ENCODE measurements at regions not wholly inside any gene's neighbourhood (a gene's known extent, or its start where the extent isn't known, plus 50 kb on each side); places are given as distances from the start of the nearest gene placed in this dataset.

DNA sequence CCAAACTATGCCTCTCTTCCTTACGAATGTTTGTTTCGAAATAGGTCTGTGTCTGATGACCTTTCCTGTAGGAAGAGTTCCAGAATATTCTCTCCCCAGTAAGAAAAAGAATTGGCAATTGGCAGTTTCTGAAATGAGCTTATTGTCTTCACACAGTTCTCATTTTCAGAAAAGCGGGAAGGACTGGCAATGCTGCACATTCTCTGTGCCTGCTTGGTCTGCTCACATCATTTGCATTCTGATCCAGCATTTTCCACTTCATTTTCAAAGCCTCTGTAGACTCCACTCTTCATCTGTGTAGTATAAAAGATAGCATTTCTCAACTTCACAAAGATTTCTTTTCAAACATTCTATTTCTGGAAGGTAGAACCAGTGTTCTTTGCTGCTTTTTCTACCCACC is 120.6 kb upstream of the CCDC112 start:
- no peak overlapping the region for H3K27ac Mint-ChIP-seq
- no peak overlapping the region for H3K4me3 Mint-ChIP-seq
- TF ChIP-seq, protein P1, sequence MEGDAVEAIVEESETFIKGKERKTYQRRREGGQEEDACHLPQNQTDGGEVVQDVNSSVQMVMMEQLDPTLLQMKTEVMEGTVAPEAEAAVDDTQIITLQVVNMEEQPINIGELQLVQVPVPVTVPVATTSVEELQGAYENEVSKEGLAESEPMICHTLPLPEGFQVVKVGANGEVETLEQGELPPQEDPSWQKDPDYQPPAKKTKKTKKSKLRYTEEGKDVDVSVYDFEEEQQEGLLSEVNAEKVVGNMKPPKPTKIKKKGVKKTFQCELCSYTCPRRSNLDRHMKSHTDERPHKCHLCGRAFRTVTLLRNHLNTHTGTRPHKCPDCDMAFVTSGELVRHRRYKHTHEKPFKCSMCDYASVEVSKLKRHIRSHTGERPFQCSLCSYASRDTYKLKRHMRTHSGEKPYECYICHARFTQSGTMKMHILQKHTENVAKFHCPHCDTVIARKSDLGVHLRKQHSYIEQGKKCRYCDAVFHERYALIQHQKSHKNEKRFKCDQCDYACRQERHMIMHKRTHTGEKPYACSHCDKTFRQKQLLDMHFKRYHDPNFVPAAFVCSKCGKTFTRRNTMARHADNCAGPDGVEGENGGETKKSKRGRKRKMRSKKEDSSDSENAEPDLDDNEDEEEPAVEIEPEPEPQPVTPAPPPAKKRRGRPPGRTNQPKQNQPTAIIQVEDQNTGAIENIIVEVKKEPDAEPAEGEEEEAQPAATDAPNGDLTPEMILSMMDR (conservative IDR thresholded peaks at IDR 0.05) = no peak
- no peak for DNase-seq (ENCODE audit: extremely low spot score, unreplicated experiment)
- no peaks in the 10 kb centered on the region for H3K9me3 Mint-ChIP-seq
- H3K4me1 Mint-ChIP-seq (ENCODE audit: unreplicated experiment) = peaks cover 16% of the 10 kb centered on the region
- no peaks in the 10 kb centered on the region for H3K27me3 Mint-ChIP-seq
- H3K36me3 Mint-ChIP-seq = no peaks in the 10 kb centered on the region

DNA sequence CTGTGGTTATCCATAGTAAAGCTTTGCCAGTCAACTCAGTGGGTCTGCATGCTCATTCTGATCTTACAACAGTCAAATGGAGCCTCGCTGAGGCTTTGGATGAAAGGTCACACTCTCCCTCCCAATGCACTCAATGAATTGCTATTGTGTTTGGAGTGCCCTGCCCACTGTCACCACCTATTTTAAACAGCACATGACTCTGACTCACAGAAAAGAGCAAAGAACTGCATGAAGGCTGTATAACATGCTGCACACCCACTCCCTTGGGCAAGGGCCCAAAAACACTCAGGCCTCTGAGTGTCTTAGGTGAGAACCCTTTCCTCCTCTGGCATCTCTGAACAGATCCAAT is 118.7 kb upstream of the CCDC112 start:
- Mint-ChIP-seq H3K36me3 (no peaks in the 10 kb centered on the region), H3K27ac (peak overlapping the region; percentile 29), H3K4me3 (no peak overlapping the region), H3K27me3 (no peaks in the 10 kb centered on the region), H3K9me3 (no peaks in the 10 kb centered on the region), H3K4me1 (ENCODE audit: unreplicated experiment) (peaks cover 16% of the 10 kb centered on the region)
- TF ChIP-seq, protein P1 (conservative IDR thresholded peaks at IDR 0.05) = no peak
- no peak for DNase-seq (ENCODE audit: extremely low spot score, unreplicated experiment)

DNA sequence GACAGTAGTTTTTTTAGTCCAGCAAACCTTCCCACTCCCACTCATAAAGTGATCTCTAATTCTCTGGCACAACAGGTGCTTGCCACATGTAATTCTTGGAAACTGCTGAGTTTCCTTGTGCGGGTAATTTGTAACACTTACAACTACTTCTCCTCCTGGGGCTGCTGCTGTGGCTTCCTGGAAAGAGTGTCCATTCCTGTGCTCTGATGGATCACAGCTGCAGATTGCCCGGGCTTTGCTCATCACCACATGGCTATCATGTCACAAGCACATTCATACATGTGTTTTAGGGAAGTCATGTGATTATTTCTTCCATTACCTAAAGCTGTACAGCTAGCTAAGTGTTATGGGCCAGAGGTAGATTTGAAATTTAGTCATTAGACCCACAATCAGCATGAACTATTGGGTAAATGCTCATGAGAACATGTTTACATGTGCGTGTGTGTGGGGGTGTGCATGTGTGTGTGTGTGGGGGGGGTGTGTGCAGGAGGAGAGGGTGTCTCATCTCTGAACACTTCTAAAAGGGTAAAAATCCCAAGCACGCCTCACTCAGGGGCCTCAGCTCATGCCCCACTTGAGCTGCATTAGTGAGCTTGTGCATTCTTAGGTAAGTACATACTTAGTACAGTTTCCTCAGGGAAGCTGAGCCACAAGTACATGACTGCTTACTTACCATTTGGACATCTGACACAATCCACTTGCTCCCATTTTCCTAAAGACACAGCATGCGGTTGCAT is 118.1 kb upstream of the CCDC112 start:
- H3K9me3 Mint-ChIP-seq = no peaks in the 10 kb centered on the region
- peaks cover 16% of the 10 kb centered on the region for H3K4me1 Mint-ChIP-seq (ENCODE audit: unreplicated experiment)
- H3K27ac Mint-ChIP-seq = no peak overlapping the region
- peak overlapping the region; percentile 54 for H3K4me3 Mint-ChIP-seq
- no peaks in the 10 kb centered on the region for H3K36me3 Mint-ChIP-seq
- no peak for DNase-seq (ENCODE audit: extremely low spot score, unreplicated experiment)
- H3K27me3 Mint-ChIP-seq = no peaks in the 10 kb centered on the region
- TF ChIP-seq, protein P1 (conservative IDR thresholded peaks at IDR 0.05) = no peak

DNA sequence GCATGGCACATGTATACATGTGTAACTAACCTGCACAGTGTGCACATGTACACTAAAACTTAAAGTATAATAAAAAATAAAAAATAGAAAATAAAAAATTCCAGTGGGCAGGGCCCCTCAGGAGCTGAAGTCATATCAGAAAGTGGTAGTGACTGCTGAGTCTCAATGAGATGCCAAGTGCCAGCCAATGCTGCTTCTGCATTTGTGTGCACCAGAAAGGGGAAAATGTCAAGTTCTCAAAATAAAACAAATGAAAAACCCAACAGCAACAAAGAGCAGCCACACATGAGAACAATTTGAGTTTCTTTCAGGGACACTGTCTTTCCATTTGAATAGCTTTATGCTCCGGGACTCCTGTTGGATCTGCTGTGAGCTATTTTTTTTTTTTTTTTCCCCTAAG is 117.2 kb upstream of the CCDC112 start:
- H3K4me3 Mint-ChIP-seq = no peak overlapping the region
- H3K9me3 Mint-ChIP-seq = peaks cover 4% of the 10 kb centered on the region
- no peaks in the 10 kb centered on the region for H3K36me3 Mint-ChIP-seq
- H3K27ac Mint-ChIP-seq = no peak overlapping the region
- no peak for DNase-seq (ENCODE audit: extremely low spot score, unreplicated experiment)
- H3K27me3 Mint-ChIP-seq = peaks cover 3% of the 10 kb centered on the region
- TF ChIP-seq, protein P1 (conservative IDR thresholded peaks at IDR 0.05) = no peak
- peaks cover 16% of the 10 kb centered on the region for H3K4me1 Mint-ChIP-seq (ENCODE audit: unreplicated experiment)

DNA sequence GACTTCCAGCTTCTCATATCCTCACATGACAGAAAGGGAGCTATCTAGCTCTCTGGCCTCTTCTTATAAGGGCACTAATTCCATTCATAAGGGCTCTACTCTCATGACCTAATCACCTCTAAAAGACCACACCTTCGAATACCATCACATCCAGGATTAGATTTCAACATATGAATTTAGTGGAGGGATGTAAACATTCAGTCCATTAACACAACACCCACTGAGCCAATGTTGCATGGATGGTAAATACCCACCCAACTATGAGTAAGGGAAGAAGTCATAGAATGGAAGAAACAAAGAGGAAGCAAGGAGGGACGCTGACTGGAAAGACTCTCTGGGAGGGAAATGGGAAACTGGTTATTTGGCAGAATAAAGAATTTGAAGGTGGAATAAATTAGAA is 112.6 kb upstream of the CCDC112 start:
- DNase-seq (ENCODE audit: extremely low spot score, unreplicated experiment) = no peak
- H3K27me3 Mint-ChIP-seq = peaks cover 3% of the 10 kb centered on the region
- H3K36me3 Mint-ChIP-seq = no peaks in the 10 kb centered on the region
- TF ChIP-seq, protein P1 (conservative IDR thresholded peaks at IDR 0.05) = no peak
- H3K4me1 Mint-ChIP-seq (ENCODE audit: unreplicated experiment) = peaks cover 3% of the 10 kb centered on the region
- H3K9me3 Mint-ChIP-seq = peaks cover 4% of the 10 kb centered on the region
- H3K4me3 Mint-ChIP-seq = no peak overlapping the region
- H3K27ac Mint-ChIP-seq = no peak overlapping the region

All from type B pancreatic cell (in vitro differentiated cells).